Breast epithelium (tissue), 3 donors: ENCODE measurements at regions not wholly inside any gene's neighbourhood (a gene's known extent, or its start where the extent isn't known, plus 50 kb on each side); places are given as distances from the start of the nearest gene placed in this dataset.

ENCODE experiments used
- CTCF ChIP-seq, 3 donors: fragments of 450-650 bp; IDR thresholded peaks; one replicate each; pipeline ENCODE4 v1.5.1; 2016 to 2017; ENCODE audit warnings: antibody characterized with exemption in 3 of 3, mild to moderate bottlenecking in 3 of 3, moderate library complexity in 3 of 3
- POLR2A ChIP-seq: fragments of 450-650 bp; IDR thresholded peaks from one replicate; pipeline ENCODE4 v1.6.1; 2016; ENCODE audit warnings: antibody characterized with exemption, mild to moderate bottlenecking, moderate library complexity
- POLR2AphosphoS5 ChIP-seq, 3 donors: sonication (generic); formaldehyde crosslinking; IDR thresholded peaks; one replicate each; pipeline ENCODE4 v1.6.1; 2017; ENCODE audit warnings: antibody characterized with exemption in 3 of 3

- TF ChIP-seq CTCF (IDR thresholded peaks at IDR 0.05) (no peak), POLR2AphosphoS5 (IDR thresholded peaks at IDR 0.05) (no peak), POLR2A (no peak)
Measured at GRCh38 chr5:44199408-44199807, 189.8 kb downstream of the FGF10 start.
